ENCODE measurements at regions not wholly inside any gene's neighbourhood (a gene's known extent, or its start where the extent isn't known, plus 50 kb on each side); places are given as distances from the start of the nearest gene placed in this dataset.

DNA sequence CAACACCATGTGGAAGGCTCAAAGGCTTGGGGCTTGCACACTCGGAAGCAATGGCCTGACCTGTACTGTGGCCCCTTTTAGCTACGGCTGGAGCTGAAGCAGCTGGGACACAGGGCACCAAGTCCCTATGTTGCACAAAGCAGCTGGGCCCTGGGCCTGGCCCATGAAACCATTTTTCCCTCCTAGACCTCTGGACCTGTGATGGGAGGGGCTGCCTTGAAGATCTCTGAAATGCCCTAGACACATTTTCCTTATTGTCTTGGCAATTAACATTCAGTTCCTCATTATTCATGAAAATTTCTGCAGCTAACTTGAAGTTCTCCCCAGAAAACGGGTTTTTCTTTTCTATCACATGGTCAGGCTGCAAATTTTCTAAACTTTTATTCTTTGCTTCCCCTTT, 85.6 kb upstream of the ALDH1A3 start:
- no peak overlapping the region for H3K4me3 Mint-ChIP-seq (ENCODE audit: unreplicated experiment)
- H3K9me3 Mint-ChIP-seq (ENCODE audit: unreplicated experiment), result no peaks in the 10 kb centered on the region
- H3K27ac Mint-ChIP-seq (ENCODE audit: unreplicated experiment), result no peak overlapping the region
- no peaks in the 10 kb centered on the region for H3K4me1 Mint-ChIP-seq (ENCODE audit: unreplicated experiment)
- TF ChIP-seq, protein P1, sequence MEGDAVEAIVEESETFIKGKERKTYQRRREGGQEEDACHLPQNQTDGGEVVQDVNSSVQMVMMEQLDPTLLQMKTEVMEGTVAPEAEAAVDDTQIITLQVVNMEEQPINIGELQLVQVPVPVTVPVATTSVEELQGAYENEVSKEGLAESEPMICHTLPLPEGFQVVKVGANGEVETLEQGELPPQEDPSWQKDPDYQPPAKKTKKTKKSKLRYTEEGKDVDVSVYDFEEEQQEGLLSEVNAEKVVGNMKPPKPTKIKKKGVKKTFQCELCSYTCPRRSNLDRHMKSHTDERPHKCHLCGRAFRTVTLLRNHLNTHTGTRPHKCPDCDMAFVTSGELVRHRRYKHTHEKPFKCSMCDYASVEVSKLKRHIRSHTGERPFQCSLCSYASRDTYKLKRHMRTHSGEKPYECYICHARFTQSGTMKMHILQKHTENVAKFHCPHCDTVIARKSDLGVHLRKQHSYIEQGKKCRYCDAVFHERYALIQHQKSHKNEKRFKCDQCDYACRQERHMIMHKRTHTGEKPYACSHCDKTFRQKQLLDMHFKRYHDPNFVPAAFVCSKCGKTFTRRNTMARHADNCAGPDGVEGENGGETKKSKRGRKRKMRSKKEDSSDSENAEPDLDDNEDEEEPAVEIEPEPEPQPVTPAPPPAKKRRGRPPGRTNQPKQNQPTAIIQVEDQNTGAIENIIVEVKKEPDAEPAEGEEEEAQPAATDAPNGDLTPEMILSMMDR (IDR thresholded peaks at IDR 0.05; ENCODE audit: unreplicated experiment), result no peak
- peaks cover 4% of the 10 kb centered on the region for H3K27me3 Mint-ChIP-seq (ENCODE audit: unreplicated experiment)
- no peak for DNase-seq (ENCODE audit: low spot score)
- peaks cover 7% of the 10 kb centered on the region for H3K36me3 Mint-ChIP-seq (ENCODE audit: low read depth, unreplicated experiment)

DNA sequence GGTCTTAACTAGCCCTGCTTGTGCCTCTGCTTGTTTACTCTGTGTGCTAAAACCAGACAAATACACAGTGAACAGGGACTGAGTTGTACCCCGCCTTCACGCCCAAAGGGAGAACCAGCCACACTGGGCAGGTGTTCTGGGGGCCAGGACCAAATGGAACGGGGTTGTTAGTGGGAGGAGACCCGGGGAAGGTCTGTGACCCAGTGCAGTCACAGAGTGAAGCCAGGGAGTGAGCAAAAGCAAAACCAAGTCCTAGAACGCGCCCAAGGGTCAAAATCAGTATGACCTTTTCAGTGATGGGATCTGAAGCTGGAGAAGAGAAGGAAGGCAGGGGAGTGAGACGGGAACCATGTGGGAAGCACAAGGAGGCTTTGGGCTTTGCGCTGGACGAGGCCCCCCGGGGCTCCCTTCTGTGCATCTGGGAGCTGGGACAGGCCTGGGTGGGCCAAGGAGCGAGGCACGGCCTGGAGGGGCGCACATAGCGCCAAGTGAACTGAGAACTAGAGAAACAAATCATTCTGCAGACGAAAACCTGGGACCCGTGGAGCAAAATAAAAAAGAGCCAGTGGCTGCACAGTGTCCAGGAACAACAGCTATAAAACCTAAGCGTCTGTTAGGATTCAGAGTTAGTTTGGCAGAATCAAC, 78.3 kb upstream of the ALDH1A3 start:
- peaks cover 2% of the 10 kb centered on the region for H3K27me3 Mint-ChIP-seq (ENCODE audit: unreplicated experiment)
- H3K36me3 Mint-ChIP-seq (ENCODE audit: low read depth, unreplicated experiment), result peaks cover 7% of the 10 kb centered on the region
- no peak overlapping the region for H3K27ac Mint-ChIP-seq (ENCODE audit: unreplicated experiment)
- H3K4me1 Mint-ChIP-seq (ENCODE audit: unreplicated experiment), result peaks cover 7% of the 10 kb centered on the region
- TF ChIP-seq, protein P1 (IDR thresholded peaks at IDR 0.05; ENCODE audit: unreplicated experiment), result no peak
- no peak overlapping the region for H3K4me3 Mint-ChIP-seq (ENCODE audit: unreplicated experiment)
- DNase-seq (ENCODE audit: low spot score), result no peak
- H3K9me3 Mint-ChIP-seq (ENCODE audit: unreplicated experiment), result no peaks in the 10 kb centered on the region

DNA sequence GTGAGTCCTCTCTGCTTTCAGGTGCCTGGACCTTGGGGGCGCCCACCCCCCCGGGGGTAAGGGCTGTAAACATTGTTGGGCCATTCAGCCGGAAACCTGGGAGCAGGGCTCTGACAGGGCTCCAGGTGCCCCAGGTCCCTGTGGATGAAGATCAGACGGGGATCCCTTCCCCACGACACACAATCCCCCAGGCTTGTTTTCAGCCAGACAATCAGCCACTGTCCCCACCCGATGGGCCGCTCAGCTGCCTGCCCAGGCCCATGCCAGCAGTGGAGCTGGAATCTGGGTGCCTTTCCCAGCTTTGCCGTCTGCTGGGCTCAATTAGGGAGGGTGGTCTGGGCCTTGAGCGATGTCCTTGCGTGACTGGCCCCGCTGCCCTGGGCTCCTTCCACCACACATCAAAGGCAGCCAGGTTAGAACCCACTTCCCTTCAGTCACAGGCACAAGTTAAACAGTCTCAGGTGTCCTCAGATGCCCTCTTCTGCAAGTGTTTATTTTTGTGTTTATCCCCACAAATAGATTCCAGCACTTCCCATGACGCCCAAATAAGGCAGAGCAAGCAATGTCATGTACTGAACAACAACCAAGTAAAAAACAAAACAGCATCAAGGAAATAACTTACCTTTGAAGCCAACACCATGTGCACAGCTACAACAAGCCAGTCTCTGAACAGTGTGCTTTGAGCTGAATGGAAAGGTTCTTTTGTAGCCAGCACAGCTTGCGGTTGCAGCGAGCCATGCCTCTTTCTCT, 77.0 kb upstream of the ALDH1A3 start:
- H3K27ac Mint-ChIP-seq (ENCODE audit: unreplicated experiment), result no peak overlapping the region
- H3K36me3 Mint-ChIP-seq (ENCODE audit: low read depth, unreplicated experiment), result peaks cover 7% of the 10 kb centered on the region
- no peak overlapping the region for H3K4me3 Mint-ChIP-seq (ENCODE audit: unreplicated experiment)
- TF ChIP-seq, protein P1 (IDR thresholded peaks at IDR 0.05; ENCODE audit: unreplicated experiment), result no peak
- peaks cover 3% of the 10 kb centered on the region for H3K27me3 Mint-ChIP-seq (ENCODE audit: unreplicated experiment)
- no peaks in the 10 kb centered on the region for H3K9me3 Mint-ChIP-seq (ENCODE audit: unreplicated experiment)
- peaks cover 7% of the 10 kb centered on the region for H3K4me1 Mint-ChIP-seq (ENCODE audit: unreplicated experiment)
- DNase-seq (ENCODE audit: low spot score), result no peak

DNA sequence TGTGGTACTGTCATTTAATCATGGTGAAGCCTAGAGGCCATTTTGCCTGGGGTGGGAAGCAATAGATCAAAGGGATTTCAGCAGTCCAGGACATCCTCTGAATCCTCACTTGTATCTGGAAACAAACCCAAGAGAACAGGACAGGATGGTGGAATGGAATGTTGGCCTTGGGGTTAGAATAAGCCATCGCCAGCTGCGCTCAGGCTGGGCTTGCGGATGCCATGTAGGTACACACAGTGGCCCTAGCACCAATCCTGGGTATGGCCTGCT, 76.5 kb upstream of the ALDH1A3 start:
- Mint-ChIP-seq H3K4me3 (ENCODE audit: unreplicated experiment) (no peak overlapping the region), H3K36me3 (ENCODE audit: low read depth, unreplicated experiment) (peaks cover 7% of the 10 kb centered on the region), H3K9me3 (ENCODE audit: unreplicated experiment) (no peaks in the 10 kb centered on the region), H3K27ac (ENCODE audit: unreplicated experiment) (no peak overlapping the region), H3K27me3 (ENCODE audit: unreplicated experiment) (peaks cover 3% of the 10 kb centered on the region), H3K4me1 (ENCODE audit: unreplicated experiment) (peaks cover 7% of the 10 kb centered on the region)
- no peak for DNase-seq (ENCODE audit: low spot score)
- TF ChIP-seq, protein P1 (IDR thresholded peaks at IDR 0.05; ENCODE audit: unreplicated experiment), result no peak

DNA sequence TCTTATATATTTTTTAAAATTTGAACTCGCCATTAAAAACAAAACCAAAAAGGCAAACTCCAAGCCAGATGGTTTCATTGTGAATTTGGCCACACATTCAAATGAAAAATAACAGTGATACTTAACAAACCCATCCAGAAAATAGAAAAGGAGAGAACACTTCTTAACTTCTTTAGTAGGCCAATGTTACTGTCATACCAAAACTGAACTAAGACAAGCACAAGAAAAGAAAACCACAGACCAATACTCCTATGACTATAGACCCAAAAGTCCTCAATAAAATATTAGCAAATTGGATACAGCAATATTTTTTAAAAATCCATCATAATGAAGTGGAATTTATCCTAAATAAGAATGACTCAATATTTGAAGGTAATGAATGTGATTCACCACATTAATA, 73.5 kb upstream of the ALDH1A3 start:
- H3K27me3 Mint-ChIP-seq (ENCODE audit: unreplicated experiment), result peaks cover 8% of the 10 kb centered on the region
- no peak overlapping the region for H3K4me3 Mint-ChIP-seq (ENCODE audit: unreplicated experiment)
- peaks cover 7% of the 10 kb centered on the region for H3K4me1 Mint-ChIP-seq (ENCODE audit: unreplicated experiment)
- peaks cover 6% of the 10 kb centered on the region for H3K36me3 Mint-ChIP-seq (ENCODE audit: low read depth, unreplicated experiment)
- DNase-seq (ENCODE audit: low spot score), result no peak
- TF ChIP-seq, protein P1 (IDR thresholded peaks at IDR 0.05; ENCODE audit: unreplicated experiment), result no peak
- no peak overlapping the region for H3K27ac Mint-ChIP-seq (ENCODE audit: unreplicated experiment)
- H3K9me3 Mint-ChIP-seq (ENCODE audit: unreplicated experiment), result peaks cover 5% of the 10 kb centered on the region

All from endothelial cell (in vitro differentiated cells).